ENCODE measurements at regions not wholly inside any gene's neighbourhood (a gene's known extent, or its start where the extent isn't known, plus 50 kb on each side); places are given as distances from the start of the nearest gene placed in this dataset.

DNA sequence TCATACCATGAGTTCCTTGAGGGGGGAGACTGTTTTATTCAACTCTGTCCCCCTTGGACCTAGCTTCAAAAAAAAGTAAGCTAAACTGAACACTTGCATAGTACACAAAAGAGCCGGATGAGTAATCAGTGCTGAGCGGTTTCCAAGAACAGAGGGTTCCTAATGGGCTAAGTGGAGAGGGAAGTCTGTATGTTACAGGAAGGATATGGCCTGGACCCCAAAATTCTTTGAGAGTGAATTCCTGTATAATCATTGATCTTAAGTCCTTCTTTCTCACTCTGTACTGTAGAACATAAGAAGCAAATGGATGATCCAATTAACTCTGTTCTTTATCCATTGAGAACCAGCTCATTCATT, 324.7 kb upstream of the CNR1 start:
- TF ChIP-seq, protein P1, sequence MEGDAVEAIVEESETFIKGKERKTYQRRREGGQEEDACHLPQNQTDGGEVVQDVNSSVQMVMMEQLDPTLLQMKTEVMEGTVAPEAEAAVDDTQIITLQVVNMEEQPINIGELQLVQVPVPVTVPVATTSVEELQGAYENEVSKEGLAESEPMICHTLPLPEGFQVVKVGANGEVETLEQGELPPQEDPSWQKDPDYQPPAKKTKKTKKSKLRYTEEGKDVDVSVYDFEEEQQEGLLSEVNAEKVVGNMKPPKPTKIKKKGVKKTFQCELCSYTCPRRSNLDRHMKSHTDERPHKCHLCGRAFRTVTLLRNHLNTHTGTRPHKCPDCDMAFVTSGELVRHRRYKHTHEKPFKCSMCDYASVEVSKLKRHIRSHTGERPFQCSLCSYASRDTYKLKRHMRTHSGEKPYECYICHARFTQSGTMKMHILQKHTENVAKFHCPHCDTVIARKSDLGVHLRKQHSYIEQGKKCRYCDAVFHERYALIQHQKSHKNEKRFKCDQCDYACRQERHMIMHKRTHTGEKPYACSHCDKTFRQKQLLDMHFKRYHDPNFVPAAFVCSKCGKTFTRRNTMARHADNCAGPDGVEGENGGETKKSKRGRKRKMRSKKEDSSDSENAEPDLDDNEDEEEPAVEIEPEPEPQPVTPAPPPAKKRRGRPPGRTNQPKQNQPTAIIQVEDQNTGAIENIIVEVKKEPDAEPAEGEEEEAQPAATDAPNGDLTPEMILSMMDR (IDR thresholded peaks at IDR 0.05): no peak

DNA sequence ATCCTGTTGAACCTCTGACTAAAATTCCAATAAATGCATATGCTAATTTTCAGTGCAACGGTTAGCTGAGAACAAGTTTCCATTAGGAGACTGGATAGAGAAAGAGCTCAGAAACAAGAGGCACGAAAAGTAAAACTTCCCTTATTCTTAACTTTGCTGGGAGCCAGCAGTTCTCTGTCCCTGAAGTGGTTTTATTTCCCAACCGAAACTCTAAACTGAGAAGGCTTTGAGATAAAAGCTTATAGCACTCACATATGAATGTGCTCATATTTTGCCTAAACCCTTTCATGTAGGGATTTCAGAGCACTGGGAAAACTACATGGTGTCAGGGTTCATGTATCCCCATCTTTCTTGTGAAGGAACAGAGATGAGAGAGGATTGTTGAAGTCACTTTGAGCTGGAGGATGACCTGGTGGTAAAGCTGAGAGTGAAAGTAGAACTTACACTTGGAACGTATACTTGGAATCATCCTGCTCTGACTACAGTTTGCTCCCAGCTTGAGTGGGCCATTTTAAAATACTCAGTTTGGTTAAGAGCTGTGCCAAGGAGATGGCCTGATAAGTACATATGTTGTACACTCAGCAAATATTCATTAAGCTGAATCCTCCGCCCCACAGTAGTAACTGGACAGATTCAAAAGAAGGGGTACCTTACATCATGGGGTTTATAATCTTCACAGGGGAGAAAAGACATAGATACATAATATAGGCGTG, 324.2 kb upstream of the CNR1 start:
- TF ChIP-seq, protein P1 (IDR thresholded peaks at IDR 0.05): no peak

DNA sequence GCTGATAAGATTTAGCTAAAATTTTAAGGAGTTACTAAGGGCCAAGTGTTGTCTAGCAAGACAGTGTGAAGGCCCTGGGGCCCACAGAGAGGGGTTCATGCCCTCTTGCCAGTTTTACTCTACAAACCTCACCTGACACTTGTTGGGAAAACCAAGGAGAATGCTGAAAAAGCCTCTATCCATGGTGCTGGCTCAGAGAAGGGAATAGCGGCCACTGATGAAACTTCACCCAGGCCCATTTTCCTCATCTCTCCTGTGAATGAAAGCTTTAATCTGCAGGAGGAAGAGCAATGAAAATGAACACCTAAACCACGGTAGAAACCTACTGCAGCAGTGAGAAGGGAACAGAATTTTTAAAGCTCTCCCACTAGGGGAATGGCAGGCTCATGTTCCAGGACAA, 317.3 kb upstream of the CNR1 start:
- TF ChIP-seq, protein P1 (IDR thresholded peaks at IDR 0.05): no peak

DNA sequence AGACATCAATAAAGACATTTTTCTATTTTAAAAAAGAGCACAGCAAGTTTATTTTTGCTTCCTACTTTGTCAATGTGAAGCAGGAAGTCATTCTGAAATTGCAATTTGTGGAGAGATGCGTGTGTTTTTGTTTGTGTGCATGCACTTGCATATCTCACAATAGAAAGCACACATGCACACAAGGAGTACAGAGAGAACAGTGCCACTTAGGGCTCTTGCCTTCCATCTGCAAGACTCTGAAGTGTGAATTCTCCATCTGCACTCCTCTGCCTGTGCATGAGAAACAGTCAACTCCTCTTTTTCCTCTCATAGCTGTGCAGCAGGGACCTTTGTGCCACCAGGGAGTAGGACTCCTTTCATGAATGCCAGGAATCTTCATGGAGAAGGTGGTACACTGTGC, 316.3 kb upstream of the CNR1 start:
- TF ChIP-seq, protein P1 (IDR thresholded peaks at IDR 0.05): no peak

DNA sequence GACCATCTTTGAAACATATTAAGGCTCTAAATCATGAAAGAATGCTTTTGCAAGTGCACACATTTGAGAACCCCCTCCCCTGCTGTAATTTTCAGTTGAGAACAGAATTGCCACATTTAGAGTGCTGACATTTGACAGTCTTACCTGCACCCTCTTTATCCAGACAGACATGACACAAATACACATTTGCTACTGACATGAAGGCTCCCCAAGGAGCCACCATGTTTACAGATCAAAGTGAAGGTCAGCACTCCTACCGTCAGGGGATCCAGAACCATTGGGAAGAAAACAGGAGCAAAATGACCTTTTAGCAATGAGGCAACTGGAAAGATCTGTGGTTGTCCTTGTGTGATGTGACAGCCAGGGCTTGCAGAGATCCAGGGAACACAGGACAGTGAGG, 315.4 kb upstream of the CNR1 start:
- TF ChIP-seq, protein P1 (IDR thresholded peaks at IDR 0.05): no peak

DNA sequence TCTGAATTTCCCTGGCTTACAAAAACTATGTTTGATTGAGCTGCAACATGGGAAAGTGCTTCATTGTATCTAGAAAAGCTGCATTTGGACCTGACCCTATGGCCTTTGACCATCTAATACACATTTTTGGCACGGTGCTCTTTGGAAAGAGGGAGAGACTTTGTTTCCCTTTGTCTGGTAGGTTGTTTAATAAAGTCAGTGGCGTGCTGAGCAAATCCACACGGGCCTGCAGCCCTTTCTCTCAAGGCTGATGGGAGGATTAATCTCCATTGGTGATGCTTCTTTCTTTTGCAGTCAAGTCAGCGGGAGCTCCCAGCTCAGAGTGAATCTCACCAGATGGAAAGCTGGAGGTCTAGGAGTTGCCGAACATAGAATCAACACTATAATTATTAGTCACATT, 314.7 kb upstream of the CNR1 start:
- TF ChIP-seq, protein P1 (IDR thresholded peaks at IDR 0.05): no peak

DNA sequence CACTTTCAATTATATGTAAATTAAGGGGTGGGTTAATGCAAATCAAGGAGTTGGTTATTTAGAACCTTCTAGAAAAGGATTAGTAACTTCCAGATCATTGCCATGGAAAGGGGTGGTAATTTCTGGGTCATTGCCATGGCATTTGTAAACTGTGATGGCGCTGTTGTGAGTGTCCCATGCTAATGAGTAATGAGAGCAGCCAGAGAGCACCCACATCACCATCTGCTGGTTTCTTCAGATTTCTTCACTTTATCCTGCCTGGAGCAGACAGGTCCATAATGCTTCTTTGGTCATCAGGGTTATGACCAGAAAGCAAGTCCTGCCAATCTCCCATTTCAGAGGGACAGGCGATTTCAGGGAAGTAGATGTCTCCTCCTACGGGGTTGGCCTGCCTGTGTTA, 311.3 kb upstream of the CNR1 start:
- TF ChIP-seq, protein P1 (IDR thresholded peaks at IDR 0.05): no peak

DNA sequence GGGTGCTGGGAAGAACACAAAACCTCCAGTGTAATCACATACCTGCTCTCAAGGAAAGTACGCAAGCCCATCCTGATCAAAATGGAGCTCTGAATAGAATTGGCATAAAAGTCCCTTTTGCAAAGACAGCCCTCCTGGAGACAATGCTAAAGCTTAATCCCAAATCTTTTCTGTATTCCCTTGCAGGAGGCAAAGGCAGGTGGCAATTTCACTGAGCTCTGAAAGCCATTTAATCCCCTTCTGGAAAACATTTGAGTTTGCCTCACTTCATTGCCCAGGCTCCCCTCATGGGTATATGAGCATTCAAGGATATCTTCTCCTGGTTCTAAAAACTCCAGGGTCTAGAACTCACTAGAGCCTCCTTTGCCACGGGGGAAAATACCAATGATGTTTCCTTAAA, 310.2 kb upstream of the CNR1 start:
- TF ChIP-seq, protein P1 (IDR thresholded peaks at IDR 0.05): no peak
